Loucy (cell line): ENCODE measurements at regions not wholly inside any gene's neighbourhood (a gene's known extent, or its start where the extent isn't known, plus 50 kb on each side); places are given as distances from the start of the nearest gene placed in this dataset.

Experiments used
- H2AFZ ChIP-seq: fragments of 200-600 bp; sonication (generic); 2 replicates; pipeline ENCODE4 v1.6.0; 2016; ENCODE audit warnings: antibody characterized with exemption, mild to moderate bottlenecking, low read length, moderate library complexity
- H3F3A ChIP-seq: fragments of 200-600 bp; 2 replicates; pipeline ENCODE4 v1.6.0; 2016; ENCODE audit warnings: antibody characterized with exemption, low read depth, mild to moderate bottlenecking
- H3K27me3 ChIP-seq: fragments of 200-600 bp; sonication (generic); 2 replicates; pipeline ENCODE4 v1.6.1; 2014; ENCODE audit warnings: low read length, mild to moderate bottlenecking; ENCODE audit not compliant: insufficient read depth, poor library complexity, severe bottlenecking
- H3K36me3 ChIP-seq: fragments of 200-600 bp; sonication (generic); 2 replicates; pipeline ENCODE4 v1.6.1; 2016; ENCODE audit warnings: low read length; ENCODE audit not compliant: insufficient read depth
- H3K4me1 ChIP-seq: fragments of 200-600 bp; sonication (generic); 2 replicates; pipeline ENCODE4 v1.5.1; 2014; ENCODE audit warnings: low read length, mild to moderate bottlenecking; ENCODE audit not compliant: insufficient read depth, poor library complexity, severe bottlenecking
- H3K4me2 ChIP-seq: fragments of 200-600 bp; sonication (generic); 2 replicates; pipeline ENCODE4 v1.6.0; 2014; ENCODE audit warnings: antibody characterized with exemption, low read length, low read depth, mild to moderate bottlenecking; ENCODE audit not compliant: poor library complexity, severe bottlenecking
- H3K4me3 ChIP-seq: fragments of 200-600 bp; sonication (generic); 2 replicates; pipeline ENCODE4 v1.5.1; 2014; ENCODE audit warnings: low read length, mild to moderate bottlenecking, mixed read lengths; ENCODE audit not compliant: poor library complexity, severe bottlenecking
- H3K79me2 ChIP-seq: fragments of 200-600 bp; sonication (generic); 2 replicates; pipeline ENCODE4 v1.6.1; 2014; ENCODE audit warnings: low read length; ENCODE audit not compliant: insufficient read depth
- H3K9ac ChIP-seq: fragments of 200-600 bp; sonication (generic); 2 replicates; pipeline ENCODE4 v1.6.0; 2014; ENCODE audit warnings: mild to moderate bottlenecking, low read depth, low read length, moderate library complexity; ENCODE audit not compliant: poor library complexity, severe bottlenecking
- H3K9me2 ChIP-seq: fragments of 200-600 bp; sonication (generic); replicated peaks from 2 replicates; pipeline ENCODE4 v1.6.1; 2016; ENCODE audit warnings: low read depth, low read length, mixed read lengths
- H3K9me3 ChIP-seq: fragments of 200-600 bp; sonication (generic); 2 replicates; pipeline ENCODE4 v1.6.1; 2014; ENCODE audit warnings: mild to moderate bottlenecking, antibody characterized with exemption, low read length, low read depth; ENCODE audit not compliant: insufficient read depth
- H4K20me1 ChIP-seq: fragments of 200-600 bp; sonication (generic); 2 replicates; pipeline ENCODE4 v1.6.0; 2014; ENCODE audit warnings: antibody characterized with exemption, low read length, mild to moderate bottlenecking; ENCODE audit not compliant: insufficient read depth, poor library complexity, severe bottlenecking
- EZH2phosphoT487 ChIP-seq: fragments of 200-600 bp; IDR thresholded peaks from 2 replicates; pipeline ENCODE4 v1.6.1; 2018; ENCODE audit warnings: antibody characterized with exemption, mild to moderate bottlenecking, moderate library complexity, borderline replicate concordance
- TF ChIP-seq, protein P1 (sequence below): fragments of 200-600 bp; sonication (generic); conservative IDR thresholded peaks from 2 replicates; pipeline ENCODE4 v1.5.1; 2014; ENCODE audit warnings: mild to moderate bottlenecking, antibody characterized with exemption, low read length

DNA sequence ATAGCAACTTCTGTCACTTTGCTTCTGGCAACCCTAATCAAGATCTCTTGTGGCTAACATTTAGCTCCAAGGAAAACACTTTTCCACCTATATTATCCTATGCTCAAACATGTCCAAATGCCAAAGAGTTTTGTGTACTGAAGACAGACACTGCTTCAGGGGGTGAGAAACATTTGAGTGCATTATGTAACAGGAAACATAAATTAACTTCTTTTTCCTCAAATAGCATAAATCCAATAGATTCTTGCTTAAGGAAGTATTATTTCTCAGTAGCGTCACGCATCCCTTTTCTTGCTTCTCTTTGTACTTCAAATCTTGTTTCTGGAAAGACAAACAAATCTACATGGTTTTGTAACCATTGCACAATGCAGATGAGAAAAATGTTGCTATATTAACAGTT is 839.1 kb downstream of the GLUD2 start:
- Histone ChIP-seq H3K27me3 (no peaks in the 10 kb centered on the region), H3K9ac (no peak overlapping the region), H3K4me2 (no peak overlapping the region), H2AFZ (no peak overlapping the region), H3K4me1 (no peaks in the 10 kb centered on the region), H3K9me2 (no peaks in the 10 kb centered on the region), H3K9me3 (no peaks in the 10 kb centered on the region), H3F3A (no peaks in the 10 kb centered on the region), H3K36me3 (no peaks in the 10 kb centered on the region), H3K4me3 (no peak overlapping the region), H3K79me2 (no peaks in the 10 kb centered on the region), H4K20me1 (no peaks in the 10 kb centered on the region)
- TF ChIP-seq, protein P1, sequence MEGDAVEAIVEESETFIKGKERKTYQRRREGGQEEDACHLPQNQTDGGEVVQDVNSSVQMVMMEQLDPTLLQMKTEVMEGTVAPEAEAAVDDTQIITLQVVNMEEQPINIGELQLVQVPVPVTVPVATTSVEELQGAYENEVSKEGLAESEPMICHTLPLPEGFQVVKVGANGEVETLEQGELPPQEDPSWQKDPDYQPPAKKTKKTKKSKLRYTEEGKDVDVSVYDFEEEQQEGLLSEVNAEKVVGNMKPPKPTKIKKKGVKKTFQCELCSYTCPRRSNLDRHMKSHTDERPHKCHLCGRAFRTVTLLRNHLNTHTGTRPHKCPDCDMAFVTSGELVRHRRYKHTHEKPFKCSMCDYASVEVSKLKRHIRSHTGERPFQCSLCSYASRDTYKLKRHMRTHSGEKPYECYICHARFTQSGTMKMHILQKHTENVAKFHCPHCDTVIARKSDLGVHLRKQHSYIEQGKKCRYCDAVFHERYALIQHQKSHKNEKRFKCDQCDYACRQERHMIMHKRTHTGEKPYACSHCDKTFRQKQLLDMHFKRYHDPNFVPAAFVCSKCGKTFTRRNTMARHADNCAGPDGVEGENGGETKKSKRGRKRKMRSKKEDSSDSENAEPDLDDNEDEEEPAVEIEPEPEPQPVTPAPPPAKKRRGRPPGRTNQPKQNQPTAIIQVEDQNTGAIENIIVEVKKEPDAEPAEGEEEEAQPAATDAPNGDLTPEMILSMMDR: no peak
- TF ChIP-seq EZH2phosphoT487: no peak

DNA sequence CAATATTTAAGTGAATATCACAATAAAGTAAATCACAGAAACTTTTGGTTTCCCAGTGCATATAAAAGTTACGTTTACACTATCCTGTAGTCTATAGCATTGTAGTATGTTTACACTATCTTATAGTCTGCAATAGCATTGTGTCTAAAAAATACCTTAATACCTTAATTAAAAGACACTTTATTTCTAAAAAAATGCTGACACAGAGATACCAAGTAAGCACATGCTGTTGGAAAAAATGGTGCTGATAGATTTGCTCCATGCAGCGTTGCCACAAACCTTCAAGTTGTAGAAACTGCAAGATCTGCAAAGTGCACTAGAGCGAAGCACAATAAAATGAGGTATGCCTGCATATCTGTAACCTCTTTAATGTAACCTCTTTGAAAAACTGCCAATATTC is 847.3 kb downstream of the GLUD2 start:
- TF ChIP-seq, protein P1: no peak
- TF ChIP-seq EZH2phosphoT487: no peak
- H3K9ac ChIP-seq: no peak overlapping the region

DNA sequence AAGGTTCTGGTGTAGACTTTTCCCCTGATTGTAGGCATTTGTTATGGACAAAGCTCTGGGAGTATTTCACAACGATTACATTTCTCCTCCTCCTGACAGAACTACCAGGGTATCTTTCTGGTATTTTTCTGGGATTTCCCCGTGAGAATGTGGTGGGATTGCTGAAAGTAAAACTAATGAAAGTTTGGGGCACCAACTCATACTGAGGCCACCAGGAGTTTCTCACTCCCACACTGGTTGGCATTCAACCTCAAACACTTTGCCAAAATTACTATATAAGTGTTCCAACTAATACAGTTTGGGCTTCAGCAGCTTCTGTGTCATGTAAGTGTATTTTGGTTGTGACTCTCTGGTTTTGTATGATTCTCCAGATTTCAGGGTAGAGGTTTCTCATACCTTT is 855.1 kb downstream of the GLUD2 start:
- Histone ChIP-seq H3K4me3 (no peak overlapping the region), H3K4me2 (no peak overlapping the region), H3K79me2 (no peaks in the 10 kb centered on the region), H4K20me1 (no peaks in the 10 kb centered on the region), H3F3A (no peaks in the 10 kb centered on the region), H3K9ac (no peak overlapping the region), H3K27me3 (no peaks in the 10 kb centered on the region), H3K9me3 (no peaks in the 10 kb centered on the region), H3K36me3 (no peaks in the 10 kb centered on the region), H3K9me2 (no peaks in the 10 kb centered on the region), H2AFZ (no peak overlapping the region), H3K4me1 (no peaks in the 10 kb centered on the region)
- no peak for TF ChIP-seq EZH2phosphoT487
- TF ChIP-seq, protein P1: no peak

More for the DNA sequence above, 847.3 kb downstream of the GLUD2 start:
- Histone ChIP-seq H3K27me3 (no peaks in the 10 kb centered on the region), H3K9me2 (no peaks in the 10 kb centered on the region), H3F3A (no peaks in the 10 kb centered on the region), H3K4me3 (no peak overlapping the region), H3K36me3 (no peaks in the 10 kb centered on the region), H3K79me2 (no peaks in the 10 kb centered on the region), H3K9me3 (no peaks in the 10 kb centered on the region), H4K20me1 (no peaks in the 10 kb centered on the region), H2AFZ (no peak overlapping the region), H3K4me2 (no peak overlapping the region), H3K4me1 (no peaks in the 10 kb centered on the region)
